SK-N-SH (cell line): ENCODE measurements at regions not wholly inside any gene's neighbourhood (a gene's known extent, or its start where the extent isn't known, plus 50 kb on each side); places are given as distances from the start of the nearest gene placed in this dataset.

Experiments used
- CTCF ChIA-PET: fragments of 300-600, 350-600 bp; formaldehyde crosslinking; extraction: SDS; loops from one replicate; lab custom pipeline; 2021; lab: Yijun Ruan, JAX
- POLR2A ChIA-PET: fragments of 350-600 bp; sonication (Branson Sonifier 250); formaldehyde crosslinking; extraction: SDS; loops from one replicate; lab custom pipeline; 2020; ENCODE audit warnings: antibody characterized with exemption, inconsistent platforms; lab: Yijun Ruan, JAX
- DNase-seq: peaks from one replicate; pipeline ENCODE4 v3.0.0; 2012
- H2AFZ ChIP-seq: fragments of 200-600 bp; sonication (generic); 2 replicates; pipeline ENCODE4 v1.8.1; 2016; ENCODE audit warnings: antibody characterized with exemption, mild to moderate bottlenecking, low read depth
- H3F3A ChIP-seq: fragments of 200-600 bp; sonication (generic); replicated peaks from 2 replicates; pipeline ENCODE3; 2016; ENCODE audit warnings: antibody characterized with exemption, mild to moderate bottlenecking; ENCODE audit not compliant: insufficient read depth
- H3K27ac ChIP-seq, 2 experiments: fragments of 200-500 bp in 1 of 2; fragments of 200-600 bp in 1 of 2; sonication (Bioruptor generic) in 1 of 2; sonication (generic), shearing (Covaris generic) in 1 of 2; 2 replicates each; pipeline versions ENCODE4 v1.5.1 to v1.6.1; 2014 to 2016; ENCODE audit warnings: low read depth in 2 of 2, inconsistent platforms in 1 of 2, low read length in 1 of 2, mild to moderate bottlenecking in 1 of 2, mixed read lengths in 1 of 2
- H3K27me3 ChIP-seq: fragments of 200-600 bp; sonication (generic), shearing (Covaris generic); 2 replicates; pipeline ENCODE4 v1.6.1; 2016; ENCODE audit warnings: mixed run types; ENCODE audit not compliant: insufficient read depth
- H3K36me3 ChIP-seq, 2 experiments: fragments of 200-500 bp in 1 of 2; fragments of 200-600 bp in 1 of 2; sonication (Bioruptor generic) in 1 of 2; sonication (generic) in 1 of 2; replicated peaks in 1 of 2; 2 replicates each; pipeline versions ENCODE3 to v1.5.1; 2014 to 2016; ENCODE audit warnings: low read length in 1 of 2, mild to moderate bottlenecking in 1 of 2; ENCODE audit not compliant: insufficient read depth in 2 of 2, control insufficient read depth in 1 of 2
- H3K4me1 ChIP-seq, 2 experiments: fragments of 200-500 bp in 1 of 2; fragments of 200-600 bp in 1 of 2; sonication (Bioruptor generic) in 1 of 2; sonication (generic), shearing (Covaris generic) in 1 of 2; 2 replicates each; pipeline versions ENCODE4 v1.5.1 to v1.6.1; 2014 to 2016; ENCODE audit warnings: low read depth in 1 of 2, low read length in 1 of 2, mixed run types in 1 of 2; ENCODE audit not compliant: insufficient read depth in 2 of 2, control insufficient read depth in 1 of 2
- H3K4me2 ChIP-seq: fragments of 200-600 bp; sonication (generic), shearing (Covaris generic); 2 replicates; pipeline ENCODE4 v1.6.1; 2017; ENCODE audit warnings: mixed run types
- H3K4me3 ChIP-seq, 2 experiments: fragments of 200-500 bp in 1 of 2; fragments of 200-600 bp in 1 of 2; sonication (Bioruptor generic) in 1 of 2; sonication (generic), shearing (Covaris generic) in 1 of 2; 2 replicates each; pipeline versions ENCODE4 v1.5.1 to v1.8.1; 2014 to 2016; ENCODE audit warnings: low read depth in 2 of 2, inconsistent platforms in 1 of 2, low read length in 1 of 2, mild to moderate bottlenecking in 1 of 2, mixed read lengths in 1 of 2, moderate library complexity in 1 of 2
- H3K79me2 ChIP-seq: fragments of 200-600 bp; sonication (generic); 2 replicates; pipeline ENCODE4 v1.8.1; 2017; ENCODE audit warnings: mild to moderate bottlenecking; ENCODE audit not compliant: insufficient read depth
- H3K9ac ChIP-seq: fragments of 200-600 bp; sonication (generic); 2 replicates; pipeline ENCODE4 v1.6.1; 2017; ENCODE audit warnings: mixed run types
- H3K9me2 ChIP-seq: fragments of 200-600 bp; sonication (generic); 2 replicates; pipeline ENCODE4 v1.6.1; 2017; ENCODE audit warnings: mixed run types
- H3K9me3 ChIP-seq: fragments of 200-600 bp; sonication (generic); 2 replicates; pipeline ENCODE4 v1.6.1; 2017; ENCODE audit warnings: mixed run types, mild to moderate bottlenecking, moderate library complexity
- H4K20me1 ChIP-seq: fragments of 200-600 bp; sonication (generic); 2 replicates; pipeline ENCODE4 v1.6.1; 2017; ENCODE audit warnings: mild to moderate bottlenecking, mixed run types; ENCODE audit not compliant: insufficient read depth
- CHD2 ChIP-seq: fragments of 150-350 bp; IDR thresholded peaks from 2 replicates; pipeline ENCODE4 v1.6.1; 2018; ENCODE audit warnings: low read length; ENCODE audit not compliant: partially characterized antibody
- ELF1 ChIP-seq: IDR thresholded peaks from 2 replicates; pipeline ENCODE4 v1.4.0; 2012
- EP300 ChIP-seq, 2 experiments: IDR thresholded peaks; 2 replicates each; pipeline versions ENCODE4 v1.4.0 to v1.6.1; 2012; ENCODE audit warnings: borderline replicate concordance in 1 of 2, low read depth in 1 of 2, low read length in 1 of 2
- EZH2phosphoT487 ChIP-seq: fragments of 200-600 bp; sonication (generic); IDR thresholded peaks from 2 replicates; pipeline ENCODE4 v1.6.1; 2017; ENCODE audit warnings: low read depth, mixed run types, mild to moderate bottlenecking, antibody characterized with exemption, moderate library complexity, borderline replicate concordance
- FOSL2 ChIP-seq: IDR thresholded peaks from 2 replicates; pipeline ENCODE4 v1.4.0; 2012; ENCODE audit warnings: low read depth, mild to moderate bottlenecking, moderate library complexity, borderline replicate concordance
- FOXM1 ChIP-seq: IDR thresholded peaks from 2 replicates; pipeline ENCODE4 v1.4.0; 2012; ENCODE audit warnings: low read depth, mild to moderate bottlenecking
- GATA2 ChIP-seq: sonication (generic); formaldehyde crosslinking; IDR thresholded peaks from 2 replicates; pipeline ENCODE4 v1.5.0; 2020; ENCODE audit warnings: mild to moderate bottlenecking, missing genetic modification reagents
- MEF2A ChIP-seq: IDR thresholded peaks from 2 replicates; pipeline ENCODE4 v1.4.0; 2012; ENCODE audit warnings: low read depth, borderline replicate concordance
- MXI1 ChIP-seq: IDR thresholded peaks from 2 replicates; pipeline ENCODE4 v1.6.1; 2012; ENCODE audit warnings: mild to moderate bottlenecking, low read depth, low read length, improper control_type of control experiment
- NFIC ChIP-seq: IDR thresholded peaks from 2 replicates; pipeline ENCODE4 v1.4.0; 2012; ENCODE audit warnings: borderline replicate concordance
- NRF1 ChIP-seq: IDR thresholded peaks from 2 replicates; pipeline ENCODE4 v1.6.1; 2012; ENCODE audit warnings: low read depth, mild to moderate bottlenecking, low read length
- RAD21 ChIP-seq: IDR thresholded peaks from 2 replicates; pipeline ENCODE4 v1.6.1; 2012; ENCODE audit warnings: mild to moderate bottlenecking, low read length
- RCOR1 ChIP-seq: fragments of 150-350 bp; IDR thresholded peaks from 2 replicates; pipeline ENCODE4 v1.6.1; 2017; ENCODE audit warnings: antibody characterized with exemption, low read length
- RFX5 ChIP-seq: IDR thresholded peaks from 2 replicates; pipeline ENCODE4 v1.6.1; 2012; ENCODE audit warnings: mild to moderate bottlenecking, improper control_type of control experiment, low read length
- RXRA ChIP-seq: IDR thresholded peaks from 2 replicates; pipeline ENCODE4 v1.4.0; 2012; ENCODE audit warnings: low read depth, mild to moderate bottlenecking, borderline replicate concordance
- SIN3A ChIP-seq: IDR thresholded peaks from 2 replicates; pipeline ENCODE4 v1.6.1; 2012; ENCODE audit warnings: low read depth, mild to moderate bottlenecking, low read length, moderate library complexity, borderline replicate concordance
- SMC3 ChIP-seq: IDR thresholded peaks from 2 replicates; pipeline ENCODE4 v1.6.1; 2012; ENCODE audit warnings: low read depth, low read length, improper control_type of control experiment
- TAF1 ChIP-seq: IDR thresholded peaks from 2 replicates; pipeline ENCODE4 v1.6.1; 2012; ENCODE audit warnings: low read depth, mild to moderate bottlenecking, low read length, moderate library complexity, borderline replicate concordance
- TCF12 ChIP-seq: IDR thresholded peaks from 2 replicates; pipeline ENCODE4 v1.4.0; 2012
- TEAD4 ChIP-seq: IDR thresholded peaks from 2 replicates; pipeline ENCODE4 v1.4.0; 2012; ENCODE audit warnings: mild to moderate bottlenecking, borderline replicate concordance; ENCODE audit not compliant: insufficient read depth
- YY1 ChIP-seq: IDR thresholded peaks from 2 replicates; pipeline ENCODE4 v1.4.0; 2012; ENCODE audit warnings: low read depth, mild to moderate bottlenecking
- WGBS: methylation state at CpG from one replicate; pipeline ENCODE4 v1.1.6; 2017; ENCODE audit warnings: low lambda C conversion rate; 5-methylcytosine and 5-hydroxymethylcytosine counted together
- TF ChIP-seq, protein P1 (sequence below): IDR thresholded peaks from 2 replicates; pipeline ENCODE4 v1.4.0; 2012; ENCODE audit warnings: low read depth
- TF ChIP-seq, protein P2 (sequence below): IDR thresholded peaks from 2 replicates; pipeline ENCODE4 v1.4.0; 2012; ENCODE audit warnings: low read depth, borderline replicate concordance
- TF ChIP-seq, protein P3 (sequence below): IDR thresholded peaks from 2 replicates; pipeline ENCODE4; 2012
- TF ChIP-seq, protein P4 (sequence below): fragments of 150-350 bp; IDR thresholded peaks from 2 replicates; pipeline ENCODE4 v1.6.1; 2016; ENCODE audit warnings: mild to moderate bottlenecking, low read depth, low read length

DNA sequence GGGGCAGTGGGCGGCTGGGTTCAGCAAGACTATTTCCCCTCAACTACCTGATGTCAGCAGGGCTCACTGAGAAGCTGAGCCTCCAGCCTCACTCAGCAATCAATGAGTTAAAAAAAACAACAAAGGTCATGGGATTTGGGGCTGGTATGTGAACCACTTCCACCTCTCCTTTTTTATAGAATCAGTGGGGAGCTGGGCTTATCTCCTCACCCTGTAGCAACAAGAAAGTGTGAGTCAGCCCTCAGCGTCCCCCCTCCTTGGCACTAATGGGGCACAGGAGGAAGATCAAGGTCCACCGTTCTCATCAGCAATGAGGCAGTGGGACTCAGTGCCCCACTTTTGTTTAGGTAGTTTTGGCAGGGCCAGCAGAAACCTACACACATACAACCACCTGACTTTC, 823.5 kb upstream of the POM121L12 start:
- DNase-seq, result no peak
- Histone ChIP-seq H3K4me2 (no peak overlapping the region), H3K4me1 (peaks cover 0 to 7% of the 10 kb centered on the region in 2 experiments; a peak in 2 of 4 replicates), H2AFZ (no peak overlapping the region), H3K36me3 (no peaks in the 10 kb centered on the region), H3K27me3 (no peaks in the 10 kb centered on the region), H3K9me2 (0 out of 2 replicates have a peak, but pooled peaks cover 3% of the 10 kb centered on the region), H3F3A (no peaks in the 10 kb centered on the region), H3K9me3 (peaks cover 7% of the 10 kb centered on the region; the same call in 1 of the 2 replicates), H4K20me1 (no peaks in the 10 kb centered on the region), H3K27ac (no peak overlapping the region), H3K4me3 (no peak overlapping the region), H3K79me2 (no peaks in the 10 kb centered on the region), H3K9ac (no peak overlapping the region)
- 49% methylated on average over 3 of the region's 3 CpGs for WGBS
- TF ChIP-seq TEAD4 (no peak), EZH2phosphoT487 (no peak), SMC3 (no peak)
- CTCF ChIA-PET, result interaction anchor here (0.8 kb wide), 1 partner anchor 114 kb away, joined by 3 read pairs; no protein-coding TSS in a partner anchor
- POLR2A ChIA-PET, result no interaction called here

DNA sequence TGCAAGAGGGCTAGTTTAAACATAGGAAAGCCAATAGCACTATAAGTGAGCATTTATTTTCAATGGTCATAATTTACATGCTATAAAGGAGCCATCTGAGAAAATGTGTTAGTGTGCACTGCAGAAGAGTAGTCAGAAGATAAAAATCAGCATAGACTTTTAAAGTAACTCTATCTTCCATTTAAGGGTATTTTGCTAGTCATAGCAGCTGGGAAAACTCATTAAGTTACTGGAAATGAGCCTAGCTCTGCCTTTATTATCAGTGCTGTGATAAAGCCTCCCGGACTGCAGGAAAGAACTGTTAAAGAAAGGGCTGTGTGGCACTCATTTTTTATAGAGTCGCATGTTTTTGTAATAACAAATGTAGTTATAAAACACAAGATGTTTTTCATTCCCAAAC, 825.8 kb upstream of the POM121L12 start:
- POLR2A ChIA-PET, result no interaction called here
- TF ChIP-seq GATA2 (CRISPR knock-in tag) (peak; percentile 44; the same call in 1 of the 2 replicates), TCF12 (no peak), MEF2A (no peak), FOSL2 (no peak), CHD2 (no peak), RFX5 (no peak), FOXM1 (no peak), YY1 (no peak), NRF1 (no peak), ELF1 (no peak), RCOR1 (peak; percentile 47; the same call in 1 of the 2 replicates), RXRA (no peak), SIN3A (no peak), TAF1 (no peak), RAD21 (no peak), MXI1 (no peak), EZH2phosphoT487 (no peak), NFIC (no peak), EP300 (IDR thresholded peaks at IDR 0.05; ENCODE audit: borderline replicate concordance in 1 of 2, low read depth in 1 of 2, low read length in 1 of 2) (peak in 1 of 2 experiments; percentile 18; a peak in 1 of 4 replicates)
- TF ChIP-seq, protein P1, sequence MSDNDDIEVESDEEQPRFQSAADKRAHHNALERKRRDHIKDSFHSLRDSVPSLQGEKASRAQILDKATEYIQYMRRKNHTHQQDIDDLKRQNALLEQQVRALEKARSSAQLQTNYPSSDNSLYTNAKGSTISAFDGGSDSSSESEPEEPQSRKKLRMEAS, result no peak
- TF ChIP-seq, protein P2, sequence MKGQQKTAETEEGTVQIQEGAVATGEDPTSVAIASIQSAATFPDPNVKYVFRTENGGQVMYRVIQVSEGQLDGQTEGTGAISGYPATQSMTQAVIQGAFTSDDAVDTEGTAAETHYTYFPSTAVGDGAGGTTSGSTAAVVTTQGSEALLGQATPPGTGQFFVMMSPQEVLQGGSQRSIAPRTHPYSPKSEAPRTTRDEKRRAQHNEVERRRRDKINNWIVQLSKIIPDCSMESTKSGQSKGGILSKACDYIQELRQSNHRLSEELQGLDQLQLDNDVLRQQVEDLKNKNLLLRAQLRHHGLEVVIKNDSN, result no peak
- TF ChIP-seq, protein P3, sequence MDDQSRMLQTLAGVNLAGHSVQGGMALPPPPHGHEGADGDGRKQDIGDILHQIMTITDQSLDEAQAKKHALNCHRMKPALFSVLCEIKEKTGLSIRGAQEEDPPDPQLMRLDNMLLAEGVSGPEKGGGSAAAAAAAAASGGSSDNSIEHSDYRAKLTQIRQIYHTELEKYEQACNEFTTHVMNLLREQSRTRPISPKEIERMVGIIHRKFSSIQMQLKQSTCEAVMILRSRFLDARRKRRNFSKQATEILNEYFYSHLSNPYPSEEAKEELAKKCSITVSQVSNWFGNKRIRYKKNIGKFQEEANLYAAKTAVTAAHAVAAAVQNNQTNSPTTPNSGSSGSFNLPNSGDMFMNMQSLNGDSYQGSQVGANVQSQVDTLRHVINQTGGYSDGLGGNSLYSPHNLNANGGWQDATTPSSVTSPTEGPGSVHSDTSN, result no peak
- TF ChIP-seq, protein P4, sequence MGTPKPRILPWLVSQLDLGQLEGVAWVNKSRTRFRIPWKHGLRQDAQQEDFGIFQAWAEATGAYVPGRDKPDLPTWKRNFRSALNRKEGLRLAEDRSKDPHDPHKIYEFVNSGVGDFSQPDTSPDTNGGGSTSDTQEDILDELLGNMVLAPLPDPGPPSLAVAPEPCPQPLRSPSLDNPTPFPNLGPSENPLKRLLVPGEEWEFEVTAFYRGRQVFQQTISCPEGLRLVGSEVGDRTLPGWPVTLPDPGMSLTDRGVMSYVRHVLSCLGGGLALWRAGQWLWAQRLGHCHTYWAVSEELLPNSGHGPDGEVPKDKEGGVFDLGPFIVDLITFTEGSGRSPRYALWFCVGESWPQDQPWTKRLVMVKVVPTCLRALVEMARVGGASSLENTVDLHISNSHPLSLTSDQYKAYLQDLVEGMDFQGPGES, result no peak

More for the DNA sequence above, 825.8 kb upstream of the POM121L12 start:
- CTCF ChIA-PET, result no interaction called here
- H4K20me1 ChIP-seq, result no peaks in the 10 kb centered on the region
- no peak overlapping the region for H3K4me3 ChIP-seq
- peaks cover 6% of the 10 kb centered on the region; the same call in 1 of the 2 replicates for H3K9me2 ChIP-seq
- H3K79me2 ChIP-seq, result no peaks in the 10 kb centered on the region
- peaks cover 0 to 7% of the 10 kb centered on the region in 2 experiments; a peak in 2 of 4 replicates for H3K4me1 ChIP-seq
- no peak overlapping the region for H3K9ac ChIP-seq
- whole genome bisulfite sequencing, result 3% methylated on average over 2 of the region's 2 CpGs
- peak; percentile 45 for DNase-seq
- H3K27me3 ChIP-seq, result no peaks in the 10 kb centered on the region
- H3K4me2 ChIP-seq, result no peak overlapping the region
- no peaks in the 10 kb centered on the region for H3K36me3 ChIP-seq
- H3K9me3 ChIP-seq, result peaks cover 21% of the 10 kb centered on the region
- H3F3A ChIP-seq, result no peaks in the 10 kb centered on the region
- peak overlapping the region in 1 of 2 experiments; percentile 70; a peak in 2 of 4 replicates for H3K27ac ChIP-seq
- H2AFZ ChIP-seq, result no peak overlapping the region
